ENCODE measurements at regions not wholly inside any gene's neighbourhood (a gene's known extent, or its start where the extent isn't known, plus 50 kb on each side); places are given as distances from the start of the nearest gene placed in this dataset.
A peak's percentile ranks its signal among the peaks of the same experiment; 100 is the strongest.

DNA sequence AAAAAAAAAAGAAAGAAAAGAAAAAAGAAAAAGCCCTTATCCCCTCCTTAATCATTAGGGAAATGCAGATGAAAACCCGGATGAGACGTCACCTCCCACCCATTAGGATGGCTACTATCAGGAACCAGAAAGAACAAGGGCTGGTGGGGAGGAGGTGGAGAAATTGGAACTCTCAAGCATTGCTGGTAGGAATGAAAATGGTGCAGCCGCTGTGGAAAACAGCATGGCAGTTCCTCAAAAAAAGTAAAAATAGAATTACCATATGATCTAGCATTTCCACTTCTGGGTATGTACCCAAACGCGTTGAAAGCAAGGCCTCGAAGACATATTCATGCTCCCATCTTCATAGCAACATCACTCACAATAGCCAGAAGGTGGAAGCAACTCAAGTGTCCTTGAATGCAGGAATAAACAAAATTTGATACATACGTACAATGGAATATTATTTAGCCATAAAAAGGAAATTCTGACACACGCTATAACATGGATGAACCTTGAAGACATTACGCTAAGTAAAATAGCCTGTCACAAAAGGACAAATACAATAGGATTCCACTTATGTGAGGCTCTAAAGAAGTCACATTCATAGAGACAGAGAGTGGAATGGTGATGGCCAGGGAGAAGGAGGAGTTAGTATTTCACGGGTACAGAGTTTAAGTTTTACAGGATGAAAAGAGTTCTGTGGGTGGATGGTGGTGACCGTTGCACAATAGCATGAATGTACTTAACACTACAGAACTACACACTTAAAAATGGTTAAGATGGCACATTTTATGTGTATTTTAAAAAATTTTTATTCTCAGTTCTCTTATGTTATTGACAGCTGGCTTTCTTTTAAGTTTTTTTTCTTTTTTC is 166.8 kb upstream of the IER5L start:
- no peaks in the 10 kb centered on the region for H3K9me3 Mint-ChIP-seq (ENCODE audit: low read depth)
- H3K4me1 Mint-ChIP-seq (ENCODE audit: low read depth) = peaks cover 12% of the 10 kb centered on the region
- H3K27me3 Mint-ChIP-seq = no peaks in the 10 kb centered on the region
- H3K36me3 Mint-ChIP-seq = no peaks in the 10 kb centered on the region
- H3K27ac Mint-ChIP-seq = no peak overlapping the region
- no peak overlapping the region for H3K4me3 Mint-ChIP-seq

GRCh38 chr9:129343424-129344375 is 165.6 kb upstream of the IER5L start:
- Mint-ChIP-seq H3K36me3 (no peaks in the 10 kb centered on the region), H3K27ac (no peak overlapping the region), H3K27me3 (no peaks in the 10 kb centered on the region), H3K9me3 (ENCODE audit: low read depth) (no peaks in the 10 kb centered on the region), H3K4me3 (no peak overlapping the region), H3K4me1 (ENCODE audit: low read depth) (peaks cover 12% of the 10 kb centered on the region)

- H3K27ac Mint-ChIP-seq = no peak overlapping the region
- peaks cover 14% of the 10 kb centered on the region for H3K4me1 Mint-ChIP-seq (ENCODE audit: low read depth)
- H3K4me3 Mint-ChIP-seq = no peak overlapping the region
- no peaks in the 10 kb centered on the region for H3K36me3 Mint-ChIP-seq
- H3K9me3 Mint-ChIP-seq (ENCODE audit: low read depth) = no peaks in the 10 kb centered on the region
- H3K27me3 Mint-ChIP-seq = no peaks in the 10 kb centered on the region
Observed at GRCh38 chr9:129342591-129343423, 164.7 kb upstream of the IER5L start.

GRCh38 chr9:129341987-129342348 is 163.9 kb upstream of the IER5L start:
- no peaks in the 10 kb centered on the region for H3K36me3 Mint-ChIP-seq
- no peak overlapping the region for H3K4me3 Mint-ChIP-seq
- peaks cover 14% of the 10 kb centered on the region for H3K4me1 Mint-ChIP-seq (ENCODE audit: low read depth)
- H3K27me3 Mint-ChIP-seq = no peaks in the 10 kb centered on the region
- H3K27ac Mint-ChIP-seq = no peak overlapping the region
- no peaks in the 10 kb centered on the region for H3K9me3 Mint-ChIP-seq (ENCODE audit: low read depth)

GRCh38 chr9:129341171-129341986 is 163.3 kb upstream of the IER5L start:
- Mint-ChIP-seq H3K4me3 (no peak overlapping the region), H3K27ac (no peak overlapping the region), H3K27me3 (no peaks in the 10 kb centered on the region), H3K4me1 (ENCODE audit: low read depth) (peaks cover 12% of the 10 kb centered on the region), H3K9me3 (ENCODE audit: low read depth) (no peaks in the 10 kb centered on the region), H3K36me3 (no peaks in the 10 kb centered on the region)

GRCh38 chr9:129340427-129341170 is 162.5 kb upstream of the IER5L start:
- Mint-ChIP-seq H3K4me1 (ENCODE audit: low read depth) (peaks cover 14% of the 10 kb centered on the region), H3K27me3 (no peaks in the 10 kb centered on the region), H3K27ac (no peak overlapping the region), H3K4me3 (no peak overlapping the region), H3K9me3 (ENCODE audit: low read depth) (no peaks in the 10 kb centered on the region), H3K36me3 (no peaks in the 10 kb centered on the region)

GRCh38 chr9:129339539-129340157 is 161.6 kb upstream of the IER5L start:
- H3K36me3 Mint-ChIP-seq = no peaks in the 10 kb centered on the region
- peaks cover 22% of the 10 kb centered on the region for H3K4me1 Mint-ChIP-seq (ENCODE audit: low read depth)
- H3K4me3 Mint-ChIP-seq = no peak overlapping the region
- H3K27me3 Mint-ChIP-seq = no peaks in the 10 kb centered on the region
- no peak overlapping the region for H3K27ac Mint-ChIP-seq
- H3K9me3 Mint-ChIP-seq (ENCODE audit: low read depth) = no peaks in the 10 kb centered on the region

DNA sequence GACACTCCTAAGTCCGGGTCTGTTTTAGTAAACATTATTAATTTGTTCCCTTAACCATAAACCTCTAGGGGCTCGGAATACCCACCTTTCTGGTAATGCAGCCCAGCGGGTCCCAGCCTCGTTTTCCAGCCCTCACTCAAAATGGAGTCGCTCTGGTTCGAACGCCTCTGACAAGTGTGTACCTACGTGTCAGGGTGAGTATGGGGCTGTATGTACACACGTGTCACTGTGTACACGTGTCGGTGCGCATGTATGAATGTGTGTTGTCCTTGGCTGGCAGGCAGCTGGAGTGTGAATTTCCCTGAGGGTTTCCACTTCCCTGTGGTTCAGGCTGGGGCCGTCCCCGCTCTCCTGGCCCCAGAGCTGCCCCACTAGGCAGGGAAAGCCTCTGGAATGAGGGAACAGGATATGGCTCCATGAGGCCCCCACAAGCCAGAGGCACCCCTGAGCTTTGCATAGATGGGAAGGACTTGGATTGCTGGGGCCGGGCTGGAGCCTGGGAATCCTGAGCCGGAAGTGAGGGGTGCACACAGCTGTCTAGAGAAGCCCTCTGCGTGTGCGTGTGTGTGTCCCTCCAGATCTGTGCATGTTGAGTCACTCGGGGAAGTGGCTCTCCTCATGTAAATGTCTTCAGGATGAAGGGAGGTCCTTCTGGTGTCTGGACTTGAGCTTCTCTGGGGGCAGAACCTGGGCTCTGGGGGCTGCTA is 160.8 kb upstream of the IER5L start:
- H3K36me3 Mint-ChIP-seq = no peaks in the 10 kb centered on the region
- peaks cover 26% of the 10 kb centered on the region for H3K4me1 Mint-ChIP-seq (ENCODE audit: low read depth)
- H3K27me3 Mint-ChIP-seq = no peaks in the 10 kb centered on the region
- no peak overlapping the region for H3K27ac Mint-ChIP-seq
- H3K4me3 Mint-ChIP-seq = no peak overlapping the region
- H3K9me3 Mint-ChIP-seq (ENCODE audit: low read depth) = no peaks in the 10 kb centered on the region

DNA sequence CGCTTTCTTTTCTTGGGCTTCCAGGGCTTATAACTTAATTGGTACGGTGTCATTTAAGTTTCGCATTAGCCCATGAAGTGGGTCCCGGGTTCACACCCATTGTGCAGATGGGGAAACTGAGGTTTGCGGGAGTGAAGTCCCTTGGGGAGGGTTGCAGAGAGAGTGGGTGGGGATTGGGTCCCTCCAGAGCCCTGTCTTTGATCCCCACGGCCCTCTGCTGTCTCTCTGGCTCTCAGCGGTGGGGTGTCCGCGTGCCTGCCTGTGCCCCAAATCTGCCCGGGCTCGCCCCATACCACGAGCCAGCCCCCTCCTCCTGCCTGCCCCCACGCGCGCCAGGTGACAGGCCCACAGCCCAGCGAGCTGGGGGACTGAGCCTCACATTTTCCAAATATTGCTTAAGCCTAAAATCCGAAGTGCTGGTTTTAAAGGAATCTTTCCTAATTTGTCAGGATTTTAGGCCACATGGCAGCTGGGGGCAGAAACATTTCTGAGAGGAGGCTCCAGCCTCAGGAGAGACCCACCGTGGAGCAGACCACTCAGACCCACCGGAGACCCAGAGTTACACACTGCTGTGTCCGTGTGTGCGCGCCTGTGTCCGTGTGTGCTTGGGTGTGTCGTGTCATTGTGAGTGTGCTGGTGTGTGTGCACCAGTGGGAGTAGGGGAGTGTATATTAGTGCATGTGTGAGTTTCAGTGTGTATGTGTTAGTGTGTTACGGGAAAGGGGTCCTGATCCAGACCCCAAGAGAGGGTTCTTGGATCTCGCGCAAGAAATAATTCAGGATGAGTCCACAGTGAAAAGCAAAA is 159.5 kb upstream of the IER5L start:
- peaks cover 30% of the 10 kb centered on the region for H3K4me1 Mint-ChIP-seq (ENCODE audit: low read depth)
- H3K27me3 Mint-ChIP-seq = no peaks in the 10 kb centered on the region
- H3K4me3 Mint-ChIP-seq = peak overlapping the region; percentile 8
- no peaks in the 10 kb centered on the region for H3K9me3 Mint-ChIP-seq (ENCODE audit: low read depth)
- no peak overlapping the region for H3K27ac Mint-ChIP-seq
- H3K36me3 Mint-ChIP-seq = no peaks in the 10 kb centered on the region

DNA sequence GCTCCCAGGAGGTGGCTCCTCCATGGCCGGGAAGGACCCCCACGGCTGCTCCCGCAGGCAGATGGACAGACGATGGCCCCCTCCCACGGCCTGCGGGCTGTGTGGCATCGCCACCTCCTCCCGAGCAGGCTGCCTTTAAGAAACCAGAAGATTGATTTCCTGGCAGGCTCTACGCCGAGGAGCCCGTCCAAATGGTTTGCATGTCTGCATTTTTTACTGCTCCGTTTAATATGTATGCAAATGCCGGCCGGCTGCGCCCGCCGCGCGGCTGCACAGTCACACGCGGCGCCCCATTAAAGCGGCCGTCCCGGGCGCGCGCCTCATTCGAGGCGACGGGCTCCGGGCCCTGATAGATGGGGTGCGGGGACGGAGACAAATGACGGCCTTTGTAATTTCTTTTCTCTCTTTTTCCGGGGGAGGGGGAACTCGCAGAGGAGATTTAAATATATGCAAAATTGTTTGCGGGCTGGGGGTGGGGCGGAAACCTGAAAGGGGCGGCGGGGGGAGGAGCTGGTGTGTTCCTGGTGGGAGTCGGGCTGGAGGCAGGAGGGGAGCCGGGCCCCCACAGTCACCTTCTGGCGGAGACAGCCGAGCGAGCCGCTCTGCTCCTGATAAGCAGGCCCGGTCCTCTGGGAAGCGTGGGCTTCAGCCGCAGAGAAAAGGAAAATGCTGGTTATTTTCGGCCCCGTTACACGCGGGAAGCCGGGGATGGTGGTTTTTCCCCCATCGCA is 158.7 kb upstream of the IER5L start:
- no peaks in the 10 kb centered on the region for H3K36me3 Mint-ChIP-seq
- peaks cover 30% of the 10 kb centered on the region for H3K4me1 Mint-ChIP-seq (ENCODE audit: low read depth)
- no peak overlapping the region for H3K27ac Mint-ChIP-seq
- H3K9me3 Mint-ChIP-seq (ENCODE audit: low read depth) = no peaks in the 10 kb centered on the region
- peak overlapping the region; percentile 78 for H3K4me3 Mint-ChIP-seq
- no peaks in the 10 kb centered on the region for H3K27me3 Mint-ChIP-seq

GRCh38 chr9:129336130-129336528 is 158.1 kb upstream of the IER5L start:
- H3K27ac Mint-ChIP-seq = no peak overlapping the region
- H3K9me3 Mint-ChIP-seq (ENCODE audit: low read depth) = peaks cover 1% of the 10 kb centered on the region
- H3K27me3 Mint-ChIP-seq = no peaks in the 10 kb centered on the region
- H3K4me1 Mint-ChIP-seq (ENCODE audit: low read depth) = peaks cover 30% of the 10 kb centered on the region
- H3K4me3 Mint-ChIP-seq = peak overlapping the region; percentile 78
- no peaks in the 10 kb centered on the region for H3K36me3 Mint-ChIP-seq

Measured in activated naive CD8-positive, alpha-beta T cell (primary cell).